ENCODE measurements at regions not wholly inside any gene's neighbourhood (a gene's known extent, or its start where the extent isn't known, plus 50 kb on each side); places are given as distances from the start of the nearest gene placed in this dataset.

DNA sequence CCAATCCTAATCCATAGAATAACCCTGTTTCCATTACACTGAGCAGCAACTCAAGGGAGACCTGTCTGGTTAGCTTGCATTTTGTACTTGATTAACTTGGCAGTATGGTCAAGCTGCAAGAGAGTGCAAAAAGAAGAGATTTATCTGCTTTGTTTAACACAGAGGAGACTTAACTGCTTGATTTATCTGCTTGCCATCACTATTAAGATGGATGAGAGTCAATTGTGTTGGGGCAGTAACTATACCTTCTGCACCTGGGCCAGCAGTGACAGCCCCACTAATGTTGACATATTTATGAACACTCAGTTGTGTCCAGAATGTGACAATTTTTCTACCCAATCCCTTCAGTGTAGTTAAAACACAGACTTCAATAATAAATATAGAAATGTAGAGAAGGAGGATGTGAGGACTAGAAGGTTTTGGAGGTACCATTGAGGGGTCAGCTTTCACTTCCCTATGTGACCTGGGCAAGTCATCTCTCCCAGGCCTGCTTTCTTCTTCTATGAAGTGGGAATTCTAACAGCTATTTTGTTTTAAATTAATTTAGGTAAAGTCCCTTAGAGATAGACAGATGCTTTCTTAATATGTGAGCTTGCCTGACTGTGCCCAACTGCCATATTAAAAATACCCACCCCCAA lies 159.1 kb upstream of the KCNK2 start:
- Histone ChIP-seq H3K27me3 (replicated peaks in 1 of 4; ENCODE audit: control insufficient read depth in 3 of 4, extremely low read depth in 1 of 4, insufficient read depth in 3 of 4, low read length in 3 of 4) (no peaks in the 10 kb centered on the region), H3K14ac (ENCODE audit: insufficient read length) (no peak overlapping the region), H4K91ac (replicated peaks; ENCODE audit: insufficient read length, low read length) (no peak overlapping the region), H3K36me3 (ENCODE audit: control insufficient read depth in 2 of 4, insufficient read depth in 4 of 4, low read length in 3 of 4) (no peaks in the 10 kb centered on the region), H3K9ac (replicated peaks in 1 of 4; ENCODE audit: extremely low read depth in 1 of 4, low read depth in 3 of 4, low read length in 3 of 4) (no peak overlapping the region), H2BK120ac (replicated peaks; ENCODE audit: low read depth, low read length) (no peak overlapping the region), H3K79me2 (ENCODE audit: control insufficient read depth in 1 of 2, insufficient read depth in 2 of 2, low read length in 2 of 2) (no peaks in the 10 kb centered on the region), H2AK5ac (ENCODE audit: low read depth, low read length) (no peak overlapping the region), H2AFZ (ENCODE audit: low read length) (0 out of 2 replicates have a peak overlapping the region, but pooled peaks have one; percentile 1), H4K20me1 (replicated peaks in 1 of 2; ENCODE audit: control insufficient read depth in 1 of 2, insufficient read depth in 2 of 2, low read length in 2 of 2) (no peaks in the 10 kb centered on the region), H2BK5ac (ENCODE audit: low read depth, low read length) (no peak overlapping the region), H3K56ac (replicated peaks; ENCODE audit: insufficient read length, low read depth, low read length) (no peak overlapping the region), H2BK12ac (ENCODE audit: low read depth, low read length) (no peak overlapping the region), H3K23me2 (ENCODE audit: low read depth, low read length) (no peaks in the 10 kb centered on the region), H2BK15ac (ENCODE audit: low read length) (no peak overlapping the region), H3K27ac (ENCODE audit: low read depth, low read length) (no peak overlapping the region), H3K18ac (ENCODE audit: extremely low read depth, low read length) (no peak overlapping the region), H3K23ac (ENCODE audit: insufficient read length) (no peak overlapping the region), H4K5ac (ENCODE audit: insufficient read length, low read depth, low read length) (no peak overlapping the region), H2BK20ac (ENCODE audit: low read length) (no peak overlapping the region), H3K9me3 (ENCODE audit: insufficient read depth in 2 of 2, low read depth in 1 of 2, low read length in 1 of 2) (no peaks in the 10 kb centered on the region), H3K4me1 (replicated peaks in 1 of 4; ENCODE audit: control insufficient read depth in 3 of 4, insufficient read depth in 4 of 4, low read length in 3 of 4) (no peaks in the 10 kb centered on the region), H4K8ac (ENCODE audit: extremely low read depth, insufficient read depth, low read length) (no peak overlapping the region), H3K4ac (replicated peaks; ENCODE audit: insufficient read length, low read depth, low read length) (no peak overlapping the region), H3K4me3 (ENCODE audit: extremely low read depth in 1 of 4, insufficient read depth in 2 of 4, low read depth in 3 of 4, low read length in 4 of 4) (no peak overlapping the region), H3K79me1 (ENCODE audit: low read depth, low read length) (no peaks in the 10 kb centered on the region), H3K4me2 (ENCODE audit: insufficient read depth in 1 of 2, low read depth in 2 of 2, low read length in 2 of 2) (no peak overlapping the region)
- ChIA-PET CTCF (ENCODE audit: partially characterized antibody) (interaction anchor here (0.8 to 1.5 kb wide), 3 partner anchors 12 to 30 kb away, joined by 3 to 4 read pairs (median 3); no protein-coding TSS in a partner anchor), POLR2A (ENCODE audit: partially characterized antibody) (no interaction called here)
- FAIRE-seq, result no peak
- TF ChIP-seq CTBP2 (IDR thresholded peaks at IDR 0.05; ENCODE audit: borderline replicate concordance, insufficient read depth, insufficient read length, low read length), result no peak
- TF ChIP-seq POLR2AphosphoS5 (IDR thresholded peaks at IDR 0.05; ENCODE audit: low read depth, low read length), result no peak
- no peak for TF ChIP-seq EP300 (IDR thresholded peaks at IDR 0.05; ENCODE audit: borderline replicate concordance in 1 of 2, low read depth in 2 of 2, low read length in 2 of 2)
- TF ChIP-seq KDM4A (IDR thresholded peaks at IDR 0.05; ENCODE audit: low read depth, low read length, severe bottlenecking), result no peak
- TF ChIP-seq RXRA (IDR thresholded peaks at IDR 0.05; ENCODE audit: insufficient read depth, low read depth, low read length), result no peak
- no peak for TF ChIP-seq JUN (IDR thresholded peaks at IDR 0.05; ENCODE audit: low read depth, low read length)
- TF ChIP-seq TBP (IDR thresholded peaks at IDR 0.05; ENCODE audit: low read depth, low read length), result no peak
- TF ChIP-seq RBBP5 (IDR thresholded peaks at IDR 0.05; ENCODE audit: borderline replicate concordance, low read depth, low read length), result no peak
- TF ChIP-seq GTF2F1 (IDR thresholded peaks at IDR 0.05; ENCODE audit: borderline replicate concordance, low read depth, low read length), result no peak
- TF ChIP-seq SP1 (IDR thresholded peaks at IDR 0.05; ENCODE audit: low read depth, low read length), result no peak
- no peak for DNase-seq (ENCODE audit: low read depth in 1 of 2, low spot score in 2 of 2)
